Subcutaneous abdominal adipose tissue (tissue), 5 donors: ENCODE measurements at regions not wholly inside any gene's neighbourhood (a gene's known extent, or its start where the extent isn't known, plus 50 kb on each side); places are given as distances from the start of the nearest gene placed in this dataset.

Experiments used
- H3K27ac ChIP-seq: one replicate; pipeline ENCODE4 v1.7.0; 2013; ENCODE audit warnings: low read depth, mild to moderate bottlenecking, inconsistent platforms, low read length, moderate library complexity
- H3K27me3 ChIP-seq, 5 donors: one replicate each; pipeline ENCODE4 v1.7.0; 2013; ENCODE audit warnings: low read length in 5 of 5, inconsistent platforms in 1 of 5; ENCODE audit not compliant: control insufficient read depth in 5 of 5, insufficient read depth in 4 of 5
- H3K36me3 ChIP-seq, 5 donors: one replicate each; pipeline ENCODE4 v1.7.0; 2013; ENCODE audit warnings: low read length in 5 of 5; ENCODE audit not compliant: control insufficient read depth in 5 of 5, insufficient read depth in 5 of 5
- H3K4me1 ChIP-seq, 5 donors: one replicate each; pipeline ENCODE4 v1.7.0; 2013; ENCODE audit warnings: low read length in 5 of 5, mild to moderate bottlenecking in 3 of 5, moderate library complexity in 1 of 5; ENCODE audit not compliant: control insufficient read depth in 5 of 5, insufficient read depth in 5 of 5
- H3K4me3 ChIP-seq, 5 donors: one replicate each; pipeline ENCODE4 v1.7.0; 2013; ENCODE audit warnings: low read length in 5 of 5, low read depth in 1 of 5
- H3K9ac ChIP-seq, 5 donors: one replicate each; pipeline ENCODE4 v1.7.0; 2013; ENCODE audit warnings: low read length in 5 of 5, mild to moderate bottlenecking in 4 of 5, moderate library complexity in 3 of 5
- H3K9me3 ChIP-seq, 5 donors: one replicate each; pipeline ENCODE4 v1.7.0; 2013; ENCODE audit warnings: low read length in 5 of 5; ENCODE audit not compliant: control insufficient read depth in 5 of 5
- donor health status: healthy.
- donor health status: healthy.
- donor health status: healthy.
- donor health status: healthy.
- donor health status: healthy.

DNA sequence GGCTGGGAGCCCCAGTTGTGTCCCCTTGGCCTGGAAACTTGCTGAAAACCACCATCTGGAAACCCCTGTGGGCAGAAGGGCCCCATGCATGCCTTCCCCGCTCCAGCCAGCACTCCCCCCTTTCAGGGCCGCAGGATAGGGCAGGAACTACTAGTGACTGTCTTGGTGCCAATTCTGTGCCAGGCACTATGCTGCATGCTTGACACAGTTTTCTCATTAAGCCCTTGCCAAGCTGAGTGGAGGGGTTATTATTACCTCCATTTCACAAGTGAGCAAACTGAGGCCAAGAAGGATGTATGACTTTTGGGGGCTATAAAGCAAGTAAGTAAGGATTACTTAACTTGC lies 73.6 kb upstream of the PJA1 start:
- Histone ChIP-seq H3K27me3 (peaks cover 0 to 42% (median 21%) of the 10 kb centered on the region in 5 donors), H3K27ac (no peak overlapping the region)

DNA sequence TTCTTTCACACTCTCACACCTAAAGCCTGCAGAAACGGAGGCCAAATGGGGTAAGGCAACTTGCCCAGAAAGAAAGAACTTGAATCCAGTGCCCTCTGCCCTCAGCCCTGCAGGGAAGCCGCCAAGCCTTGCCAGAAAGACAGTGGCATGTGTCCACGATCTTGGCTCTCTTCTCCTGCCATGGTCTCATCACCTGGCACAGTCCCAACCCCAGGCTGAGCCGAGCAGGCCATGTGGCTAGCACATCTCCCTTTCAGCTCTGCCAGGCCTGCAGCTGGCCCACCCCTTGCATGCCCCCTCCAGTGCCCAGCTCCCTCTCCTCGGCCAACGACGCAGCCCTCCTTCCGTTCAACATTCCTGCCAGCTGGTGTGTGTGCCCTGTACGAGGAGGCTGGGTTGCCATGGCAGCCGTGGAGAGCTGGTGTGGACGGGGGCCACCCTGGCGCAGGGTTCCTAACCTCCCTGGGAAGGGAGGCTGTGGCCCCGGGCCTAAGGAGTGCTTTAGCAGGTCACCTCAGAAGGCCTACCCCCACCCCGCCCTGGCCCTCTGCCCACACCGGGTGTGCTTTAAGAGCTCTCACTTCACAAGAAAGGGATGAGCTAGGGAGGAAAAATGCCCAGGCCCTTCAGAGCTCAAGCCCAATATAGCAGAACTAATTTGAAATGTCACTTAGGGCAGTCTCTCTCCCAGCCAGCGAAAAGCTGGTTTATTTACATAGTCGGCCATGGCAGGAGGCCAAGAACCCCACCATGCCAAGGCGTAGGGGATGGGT lies 73.0 kb upstream of the PJA1 start:
- Histone ChIP-seq H3K4me1 (peaks cover 0 to 30% (median 11%) of the 10 kb centered on the region in 5 donors), H3K27me3 (peaks cover 0 to 42% (median 20%) of the 10 kb centered on the region in 5 donors), H3K9me3 (peaks cover 0 to 6% (median 0%) of the 10 kb centered on the region in 5 donors), H3K36me3 (no peaks in the 10 kb centered on the region), H3K4me3 (no peak overlapping the region), H3K27ac (no peak overlapping the region), H3K9ac (no peak overlapping the region)

More for the DNA sequence above, 73.6 kb upstream of the PJA1 start:
- Histone ChIP-seq H3K9ac (no peak overlapping the region), H3K9me3 (peaks cover 0 to 6% (median 0%) of the 10 kb centered on the region in 5 donors), H3K36me3 (no peaks in the 10 kb centered on the region), H3K4me1 (peaks cover 0 to 30% (median 11%) of the 10 kb centered on the region in 5 donors), H3K4me3 (no peak overlapping the region)

DNA sequence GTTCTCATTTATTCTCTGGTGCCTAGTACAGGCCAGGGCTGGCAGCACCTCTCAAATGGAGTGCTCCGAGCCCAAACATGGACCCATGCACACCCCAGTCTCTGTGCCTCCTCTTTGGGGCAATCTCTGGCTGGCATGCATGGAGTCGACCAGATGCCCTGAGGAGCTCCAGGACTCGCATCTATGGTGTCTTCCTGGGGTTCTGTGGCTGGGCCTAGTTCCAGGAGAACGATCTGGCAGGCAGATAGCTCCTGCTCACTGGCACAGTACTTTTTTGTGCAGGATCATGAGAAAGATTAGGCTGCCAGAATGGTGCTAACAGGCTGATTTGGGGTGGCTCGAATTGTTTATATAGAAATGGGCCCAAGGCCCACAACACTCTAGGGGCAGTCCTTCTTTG lies 72.0 kb upstream of the PJA1 start:
- H3K9ac ChIP-seq = no peak overlapping the region
- H3K27ac ChIP-seq = no peak overlapping the region
- H3K36me3 ChIP-seq = no peaks in the 10 kb centered on the region
- peaks cover 0 to 34% (median 17%) of the 10 kb centered on the region in 5 donors for H3K27me3 ChIP-seq
- H3K9me3 ChIP-seq = peaks cover 0 to 6% (median 0%) of the 10 kb centered on the region in 5 donors
- H3K4me1 ChIP-seq = peaks cover 0 to 30% (median 11%) of the 10 kb centered on the region in 5 donors
- H3K4me3 ChIP-seq = no peak overlapping the region

DNA sequence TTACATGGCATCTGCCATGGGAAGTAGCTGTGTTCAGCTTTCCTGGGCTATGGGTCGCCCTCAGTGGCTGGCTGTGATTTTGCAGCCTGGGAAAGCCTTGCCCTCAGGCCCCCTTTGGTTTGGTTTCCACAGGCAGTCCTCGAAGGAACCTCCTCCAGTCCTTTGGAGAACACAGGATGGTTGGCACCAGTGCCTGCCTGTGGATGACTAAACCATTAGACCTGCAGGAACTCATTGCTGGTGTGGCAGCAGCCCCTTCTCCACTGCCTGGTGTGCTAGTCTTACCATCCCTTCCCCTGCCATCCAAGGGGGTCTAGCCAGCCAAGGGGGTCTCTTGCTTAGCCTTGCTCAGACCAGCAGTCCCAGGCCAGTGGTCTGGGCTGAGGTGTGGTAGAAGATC lies 71.4 kb upstream of the PJA1 start:
- Histone ChIP-seq H3K27ac (no peak overlapping the region), H3K36me3 (no peaks in the 10 kb centered on the region), H3K9me3 (peaks cover 0 to 6% (median 0%) of the 10 kb centered on the region in 5 donors), H3K4me3 (no peak overlapping the region), H3K27me3 (peaks cover 0 to 29% (median 15%) of the 10 kb centered on the region in 5 donors), H3K4me1 (peaks cover 0 to 30% (median 11%) of the 10 kb centered on the region in 5 donors), H3K9ac (no peak overlapping the region)

DNA sequence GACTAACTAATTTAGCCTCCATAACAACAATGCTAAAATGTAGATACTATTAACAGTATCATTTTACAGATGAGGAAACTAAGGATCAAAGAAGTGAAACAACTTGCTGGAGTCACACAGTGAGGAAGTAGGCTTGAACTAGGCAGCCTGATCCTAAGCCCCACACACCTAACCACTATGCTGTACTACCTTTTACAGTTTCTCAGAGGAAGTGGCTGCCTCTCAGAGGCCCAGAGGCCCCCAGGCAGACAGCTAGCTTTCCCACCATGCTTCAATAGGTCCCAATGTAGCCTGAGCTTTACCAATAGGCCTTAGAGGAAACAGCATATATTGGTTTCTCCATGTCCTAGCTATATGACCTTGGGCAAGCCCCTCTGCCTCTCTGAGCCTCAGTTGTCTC lies 69.4 kb upstream of the PJA1 start:
- Histone ChIP-seq H3K9me3 (peaks cover 0 to 6% (median 0%) of the 10 kb centered on the region in 5 donors), H3K4me1 (peaks cover 0 to 20% (median 11%) of the 10 kb centered on the region in 5 donors), H3K27me3 (peaks cover 0 to 24% (median 10%) of the 10 kb centered on the region in 5 donors), H3K27ac (no peak overlapping the region), H3K4me3 (no peak overlapping the region), H3K9ac (no peak overlapping the region), H3K36me3 (no peaks in the 10 kb centered on the region)

DNA sequence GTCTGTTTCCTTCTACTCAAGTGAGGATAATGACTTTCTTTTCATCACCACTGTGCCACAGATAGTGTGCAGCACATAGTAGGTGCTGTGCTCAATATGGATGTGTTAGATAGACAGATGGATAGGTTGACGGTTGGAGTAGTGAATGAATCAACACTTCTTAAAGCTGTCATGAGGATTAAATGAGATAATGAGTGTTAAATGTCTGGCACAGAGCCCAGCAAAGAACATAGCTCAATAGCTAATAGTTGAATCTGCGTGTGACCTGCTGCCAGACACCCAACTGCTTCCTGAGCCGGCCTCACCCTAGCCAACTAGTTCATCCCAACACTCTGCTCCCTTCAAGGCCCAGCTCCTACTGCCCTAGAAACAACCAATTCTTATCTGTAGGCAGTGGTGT lies 67.7 kb upstream of the PJA1 start:
- no peak overlapping the region for H3K4me3 ChIP-seq
- H3K4me1 ChIP-seq = peaks cover 0 to 11% (median 7%) of the 10 kb centered on the region in 5 donors
- H3K27me3 ChIP-seq = peaks cover 0 to 19% (median 7%) of the 10 kb centered on the region in 5 donors
- H3K36me3 ChIP-seq = no peaks in the 10 kb centered on the region
- H3K9ac ChIP-seq = no peak overlapping the region
- H3K27ac ChIP-seq = no peak overlapping the region
- peaks cover 0 to 6% (median 0%) of the 10 kb centered on the region in 5 donors for H3K9me3 ChIP-seq

DNA sequence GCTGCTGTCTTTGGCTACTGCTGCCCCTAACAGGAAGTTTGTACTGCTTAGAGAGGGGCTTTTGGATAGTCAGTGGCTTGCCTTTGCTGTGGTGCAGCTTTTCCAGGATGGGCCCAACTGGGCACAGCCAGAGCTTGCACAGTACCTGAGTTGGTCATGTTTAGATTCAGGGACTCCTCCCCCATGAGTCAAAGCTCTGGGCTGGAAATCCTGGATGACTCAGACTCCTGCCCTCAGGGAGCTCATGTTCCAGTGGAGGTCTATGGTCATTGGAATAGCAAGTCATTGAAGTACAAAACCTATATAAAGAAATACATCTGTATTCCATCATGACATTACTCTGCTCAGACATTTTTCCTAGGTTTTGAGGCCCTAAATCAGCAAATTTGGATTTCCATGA lies 66.7 kb upstream of the PJA1 start:
- H3K27ac ChIP-seq = no peak overlapping the region
- H3K4me3 ChIP-seq = no peak overlapping the region
- H3K4me1 ChIP-seq = peaks cover 0 to 4% (median 0%) of the 10 kb centered on the region in 5 donors
- H3K9ac ChIP-seq = no peak overlapping the region
- H3K27me3 ChIP-seq = peaks cover 0 to 20% (median 5%) of the 10 kb centered on the region in 5 donors
- H3K36me3 ChIP-seq = no peaks in the 10 kb centered on the region
- H3K9me3 ChIP-seq = peaks cover 0 to 6% (median 0%) of the 10 kb centered on the region in 5 donors

DNA sequence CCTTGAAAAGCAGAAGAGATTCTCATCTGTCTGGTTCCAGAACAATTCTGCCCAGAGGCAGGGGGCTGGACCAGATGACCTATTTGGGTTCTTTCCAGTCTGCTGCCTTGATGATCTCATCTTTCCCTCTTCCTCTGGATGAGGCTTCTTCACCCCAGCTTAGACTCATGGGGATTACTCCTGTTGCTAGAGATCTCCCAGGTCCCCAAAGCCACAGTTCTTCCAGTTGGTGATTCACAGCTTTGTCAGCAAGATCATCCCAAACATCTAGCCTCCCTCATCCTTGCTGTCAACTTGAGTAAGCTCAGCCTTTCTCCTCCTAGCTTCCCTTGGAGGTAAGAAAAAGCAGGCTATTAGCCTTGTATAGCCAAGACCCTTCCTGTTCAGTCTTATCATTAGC lies 64.2 kb upstream of the PJA1 start:
- Histone ChIP-seq H3K4me3 (no peak overlapping the region), H3K9me3 (no peaks in the 10 kb centered on the region), H3K4me1 (peaks cover 0 to 4% (median 0%) of the 10 kb centered on the region in 5 donors), H3K27me3 (peaks cover 0 to 19% (median 2%) of the 10 kb centered on the region in 5 donors), H3K9ac (no peak overlapping the region), H3K36me3 (no peaks in the 10 kb centered on the region), H3K27ac (no peak overlapping the region)

DNA sequence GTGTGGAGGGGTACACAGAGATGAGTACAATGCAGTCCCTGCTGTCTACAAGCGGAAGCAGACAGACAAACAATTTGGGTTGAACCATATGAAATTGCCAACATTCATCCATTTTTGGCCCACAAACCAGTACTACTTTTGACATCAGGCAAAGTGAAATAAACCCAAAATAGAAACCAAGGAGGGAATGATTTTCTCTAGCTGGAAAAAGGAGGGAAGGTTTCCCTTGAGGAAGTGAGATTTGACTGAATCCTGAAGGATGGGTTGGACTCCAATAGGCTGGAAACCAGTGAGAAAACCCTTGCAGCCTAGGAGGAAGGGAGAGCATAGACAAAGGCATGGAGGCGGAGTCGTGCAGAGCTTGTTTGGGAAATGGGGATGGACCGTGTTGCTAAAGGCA lies 63.5 kb upstream of the PJA1 start:
- H3K27ac ChIP-seq = no peak overlapping the region

DNA sequence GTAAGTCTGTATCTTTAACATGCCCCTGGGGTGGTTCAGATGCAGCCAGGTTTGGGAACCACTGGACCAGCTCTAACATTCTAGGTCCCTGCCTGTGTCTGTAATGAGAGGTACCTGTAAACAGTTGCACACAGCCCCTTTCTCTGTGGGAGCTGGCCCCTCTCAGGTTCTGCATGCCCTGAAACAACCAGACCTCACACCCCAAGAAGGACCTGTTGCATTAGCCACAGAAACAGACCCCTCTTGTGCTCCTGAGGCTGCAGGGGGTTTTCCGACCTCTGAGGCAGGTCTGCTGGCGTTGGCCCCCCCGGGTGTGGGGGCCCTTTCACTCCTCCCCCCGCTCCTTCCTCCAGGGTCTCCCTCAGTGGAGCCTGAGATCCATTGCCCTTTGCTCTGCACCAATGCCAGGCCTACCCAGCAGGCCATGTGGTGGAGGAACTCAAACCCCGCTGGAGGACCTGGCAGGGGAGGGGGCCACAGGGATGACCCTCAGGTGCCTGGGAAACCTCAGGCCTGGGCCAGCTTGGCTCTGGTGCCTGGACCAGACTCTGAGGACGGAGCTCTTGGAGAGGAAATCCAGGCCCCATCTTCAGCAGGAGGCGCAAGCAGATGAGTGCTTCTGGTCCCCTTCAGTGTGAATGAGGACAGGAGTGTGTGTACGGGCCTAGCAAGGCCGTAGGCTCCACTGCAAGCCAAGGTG lies 61.4 kb upstream of the PJA1 start:
- peaks cover 5 to 29% (median 7%) of the 10 kb centered on the region in 5 donors for H3K27me3 ChIP-seq
- H3K36me3 ChIP-seq = no peaks in the 10 kb centered on the region
- no peak overlapping the region for H3K4me3 ChIP-seq
- H3K4me1 ChIP-seq = peaks cover 0 to 7% (median 4%) of the 10 kb centered on the region in 5 donors
- H3K9ac ChIP-seq = no peak overlapping the region
- H3K27ac ChIP-seq = no peak overlapping the region
- H3K9me3 ChIP-seq = no peaks in the 10 kb centered on the region

More for the DNA sequence above, 63.5 kb upstream of the PJA1 start:
- no peaks in the 10 kb centered on the region for H3K9me3 ChIP-seq
- H3K27me3 ChIP-seq = peaks cover 0 to 19% (median 3%) of the 10 kb centered on the region in 5 donors
- peaks cover 0 to 4% (median 0%) of the 10 kb centered on the region in 5 donors for H3K4me1 ChIP-seq
- H3K9ac ChIP-seq = no peak overlapping the region
- H3K36me3 ChIP-seq = no peaks in the 10 kb centered on the region
- H3K4me3 ChIP-seq = no peak overlapping the region
